ENCODE measurements at regions not wholly inside any gene's neighbourhood (a gene's known extent, or its start where the extent isn't known, plus 50 kb on each side); places are given as distances from the start of the nearest gene placed in this dataset. TPM values are rescaled to one million over a fixed set of nuclear protein-coding genes. Genes with fewer than 3 reads are reported as not detected.

GRCh38 chr2:121159291-121160071 is 125.5 kb downstream of the TFCP2L1 start:
- no peak for DNase-seq (ENCODE audit: low read depth)

- DNase-seq (ENCODE audit: low read depth): no peak
These were observed 124.6 kb downstream of the TFCP2L1 start for GRCh38 chr2:121160366-121160765.

GRCh38 chr2:121161272-121161671 is 123.7 kb downstream of the TFCP2L1 start:
- no peak for DNase-seq (ENCODE audit: low read depth)

GRCh38 chr2:121162893-121163292 is 122.1 kb downstream of the TFCP2L1 start:
- no peak for DNase-seq (ENCODE audit: low read depth)

- DNase-seq (ENCODE audit: low read depth): no peak
These were observed 121.0 kb downstream of the TFCP2L1 start for GRCh38 chr2:121164042-121164441.

- no peak for DNase-seq (ENCODE audit: low read depth)
These were observed 119.9 kb downstream of the TFCP2L1 start for GRCh38 chr2:121165038-121165542.

Small RNAs in the stretch of these regions (small RNA-seq; reads per million reads assigned to genes)
- not detected for gene RF00019

Measured in HT1080 (cell line).